NB4 (cell line): ENCODE measurements at regions not wholly inside any gene's neighbourhood (a gene's known extent, or its start where the extent isn't known, plus 50 kb on each side); places are given as distances from the start of the nearest gene placed in this dataset.

Experiments
- CTCF ChIP-seq: IDR thresholded peaks from one replicate; pipeline ENCODE4 v1.5.1; 2012; ENCODE audit warnings: low read depth, low read length
- POLR2A ChIP-seq: IDR thresholded peaks from 2 replicates; pipeline ENCODE4 v1.6.1; 2011; ENCODE audit warnings: mild to moderate bottlenecking; ENCODE audit not compliant: insufficient read length; ENCODE audit errors: extremely low read depth

- TF ChIP-seq POLR2A (no peak), CTCF (no peak)
Observed at GRCh38 chr7:56538541-56539429, 422.6 kb upstream of the NUPR2 start.
